Esophagus (tissue), 2 donors: ENCODE measurements at regions not wholly inside any gene's neighbourhood (a gene's known extent, or its start where the extent isn't known, plus 50 kb on each side); places are given as distances from the start of the nearest gene placed in this dataset.
A peak's percentile ranks its signal among the peaks of the same experiment; 100 is the strongest.

Source experiments
- H3K27ac ChIP-seq, 2 donors: one replicate each; pipeline ENCODE4 v1.5.1; 2013; ENCODE audit warnings: low read depth in 2 of 2, mild to moderate bottlenecking in 2 of 2, inconsistent platforms in 1 of 2, low read length in 1 of 2, moderate library complexity in 1 of 2
- H3K27me3 ChIP-seq, 2 donors: one replicate each; pipeline ENCODE4 v1.6.1; 2013; ENCODE audit warnings: low read length in 2 of 2, control low read depth in 1 of 2, mild to moderate bottlenecking in 1 of 2; ENCODE audit not compliant: insufficient read depth in 2 of 2, control insufficient read depth in 1 of 2
- H3K36me3 ChIP-seq, 2 donors: one replicate each; pipeline ENCODE4 v1.6.1; 2013; ENCODE audit warnings: low read length in 1 of 2; ENCODE audit not compliant: control insufficient read depth in 2 of 2, insufficient read depth in 2 of 2
- H3K4me1 ChIP-seq, 2 donors: one replicate each; pipeline ENCODE4 v1.6.1; 2013; ENCODE audit warnings: low read length in 1 of 2; ENCODE audit not compliant: control insufficient read depth in 2 of 2, insufficient read depth in 2 of 2
- H3K4me3 ChIP-seq, 2 donors: one replicate each; pipeline ENCODE4 v1.5.1; 2013; ENCODE audit warnings: low read length in 2 of 2, mild to moderate bottlenecking in 2 of 2, low read depth in 1 of 2, moderate library complexity in 1 of 2
- H3K9me3 ChIP-seq, 2 donors: one replicate each; pipeline ENCODE4 v1.6.1; 2013; ENCODE audit warnings: mild to moderate bottlenecking in 2 of 2, low read depth in 1 of 2, low read length in 1 of 2, moderate library complexity in 1 of 2; ENCODE audit not compliant: control insufficient read depth in 2 of 2, insufficient read depth in 1 of 2
- WGBS, 2 donors: extraction: QIAGEN DNeasy Blood & Tissue Kit; methylation state at CpG; one replicate each; pipeline ENCODE4 v1.1.7; 2013; 5-methylcytosine and 5-hydroxymethylcytosine counted together
- donor health status: healthy with polysubstance abuse.
- donor health status: Bipolar disorder and iron deficiency.

DNA sequence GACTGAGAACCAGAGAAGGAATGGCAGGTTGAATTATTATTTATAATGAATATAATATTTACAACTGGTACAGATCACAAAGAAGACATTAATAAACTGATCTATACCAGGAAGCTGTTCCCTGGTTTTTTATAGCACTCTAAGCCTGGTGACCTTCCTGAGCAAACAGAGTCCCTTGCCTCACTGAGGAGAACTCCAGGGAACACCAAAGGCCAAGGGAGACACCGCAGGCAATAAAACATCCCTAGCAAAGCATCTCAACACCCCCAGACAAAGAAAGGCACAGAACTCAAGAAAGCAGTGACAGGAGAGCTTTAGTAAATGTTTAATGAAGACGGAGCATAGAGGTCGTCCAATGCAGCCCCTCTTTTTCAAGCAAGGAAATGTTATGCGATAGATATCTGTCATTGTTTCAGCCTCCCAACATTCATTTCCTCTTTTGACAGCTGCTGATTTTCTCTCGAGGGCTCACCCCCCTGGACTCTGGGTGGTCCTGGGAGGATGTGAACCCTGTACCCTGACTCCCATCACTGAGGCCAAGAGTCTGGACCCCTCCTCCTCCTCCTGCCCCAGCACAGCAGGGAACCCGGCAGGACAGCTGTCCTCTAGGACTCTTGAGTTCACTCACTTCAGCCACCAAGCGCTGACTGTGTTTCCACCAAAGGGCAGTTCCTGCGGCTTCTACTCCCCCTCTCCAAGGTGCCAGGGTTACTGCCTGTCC lies 342.5 kb upstream of the GATB start:
- H3K4me3 ChIP-seq, result no peak overlapping the region
- 72 to 82% methylated on average over 8 of the region's 8 CpGs for WGBS, 2 donors
- no peaks in the 10 kb centered on the region for H3K9me3 ChIP-seq
- peaks cover 13 to 17% of the 10 kb centered on the region in 2 donors for H3K4me1 ChIP-seq
- no peak overlapping the region for H3K27ac ChIP-seq
- no peaks in the 10 kb centered on the region for H3K36me3 ChIP-seq
- H3K27me3 ChIP-seq, result no peaks in the 10 kb centered on the region

DNA sequence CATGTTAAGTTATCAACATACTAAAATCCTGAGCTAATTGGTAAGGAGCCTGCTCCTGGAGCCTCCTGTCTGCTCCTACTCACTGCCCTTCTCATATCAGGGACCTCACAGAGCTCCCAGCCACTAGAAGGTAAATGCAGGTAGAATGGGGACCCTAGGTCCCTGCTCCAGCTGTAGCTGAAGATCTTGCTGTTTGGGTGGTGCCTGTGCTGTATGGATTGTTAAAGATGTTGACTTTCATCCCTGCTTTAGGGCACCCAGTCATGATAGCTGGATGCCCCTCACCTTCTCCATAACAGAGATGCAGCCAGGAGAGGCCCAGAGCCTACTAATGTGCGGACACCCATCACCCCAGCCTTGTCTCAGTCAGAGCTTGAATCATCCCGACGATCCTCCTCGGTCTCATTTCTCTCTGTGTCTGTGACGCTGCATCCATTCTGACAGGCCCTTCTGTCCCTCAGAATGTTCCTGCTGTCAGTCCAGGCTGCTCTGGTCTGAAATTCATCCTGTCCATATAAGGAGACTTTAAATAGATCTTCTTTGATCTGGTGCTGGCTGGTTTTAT lies 341.7 kb upstream of the GATB start:
- Histone ChIP-seq H3K4me3 (no peak overlapping the region), H3K4me1 (peaks cover 13 to 17% of the 10 kb centered on the region in 2 donors), H3K36me3 (no peaks in the 10 kb centered on the region), H3K27me3 (no peaks in the 10 kb centered on the region), H3K9me3 (no peaks in the 10 kb centered on the region), H3K27ac (peak overlapping the region in 1 of 2 donors; percentile 27)
- WGBS, 2 donors, result 83 to 89% methylated on average over 5 of the region's 5 CpGs

DNA sequence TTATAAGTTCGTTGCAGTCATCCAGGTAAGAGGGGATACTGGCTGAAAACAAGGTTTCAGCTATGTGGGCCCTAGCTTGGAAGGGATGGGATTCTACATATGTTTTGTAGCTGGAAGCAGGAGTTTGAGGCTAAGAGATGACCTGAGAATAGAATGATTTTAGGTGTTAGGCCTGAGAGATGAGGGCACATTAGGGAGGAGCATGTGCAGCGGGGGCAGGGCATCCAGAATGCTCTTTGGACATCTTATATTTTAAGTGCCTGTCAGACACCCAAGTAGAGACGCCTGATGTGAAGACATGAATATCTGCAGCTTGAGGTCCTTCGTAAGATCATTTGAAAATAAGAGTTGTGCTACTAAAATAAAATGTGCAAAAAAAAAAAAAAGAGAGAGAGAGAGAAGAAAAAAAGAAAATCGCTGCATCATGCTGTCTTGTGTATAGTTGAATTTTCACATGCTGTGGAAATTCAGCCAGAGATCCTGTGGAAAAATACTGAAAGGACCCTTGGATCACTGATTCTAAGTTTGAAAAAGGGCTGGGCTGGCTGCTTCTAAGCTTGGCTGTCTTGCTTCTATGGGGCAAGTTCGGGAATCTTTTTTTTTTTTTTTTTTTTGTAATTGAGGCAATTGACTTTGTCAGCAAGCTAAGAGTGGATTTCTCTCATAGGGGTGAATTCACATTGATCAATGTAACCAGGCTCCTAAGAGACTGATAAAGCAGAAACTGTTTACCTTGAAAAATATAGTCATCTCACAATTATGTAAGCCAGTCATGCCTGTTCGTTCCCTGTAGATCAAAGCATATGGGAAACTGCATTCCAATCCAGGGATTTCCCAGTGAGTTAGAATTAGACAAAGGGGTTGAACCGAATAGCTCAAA lies 341.0 kb upstream of the GATB start:
- Histone ChIP-seq H3K9me3 (no peaks in the 10 kb centered on the region), H3K4me3 (no peak overlapping the region), H3K4me1 (peaks cover 8 to 15% of the 10 kb centered on the region in 2 donors), H3K27ac (no peak overlapping the region), H3K36me3 (no peaks in the 10 kb centered on the region), H3K27me3 (no peaks in the 10 kb centered on the region)
- 68 to 69% methylated on average over 8 of the region's 8 CpGs for WGBS, 2 donors

DNA sequence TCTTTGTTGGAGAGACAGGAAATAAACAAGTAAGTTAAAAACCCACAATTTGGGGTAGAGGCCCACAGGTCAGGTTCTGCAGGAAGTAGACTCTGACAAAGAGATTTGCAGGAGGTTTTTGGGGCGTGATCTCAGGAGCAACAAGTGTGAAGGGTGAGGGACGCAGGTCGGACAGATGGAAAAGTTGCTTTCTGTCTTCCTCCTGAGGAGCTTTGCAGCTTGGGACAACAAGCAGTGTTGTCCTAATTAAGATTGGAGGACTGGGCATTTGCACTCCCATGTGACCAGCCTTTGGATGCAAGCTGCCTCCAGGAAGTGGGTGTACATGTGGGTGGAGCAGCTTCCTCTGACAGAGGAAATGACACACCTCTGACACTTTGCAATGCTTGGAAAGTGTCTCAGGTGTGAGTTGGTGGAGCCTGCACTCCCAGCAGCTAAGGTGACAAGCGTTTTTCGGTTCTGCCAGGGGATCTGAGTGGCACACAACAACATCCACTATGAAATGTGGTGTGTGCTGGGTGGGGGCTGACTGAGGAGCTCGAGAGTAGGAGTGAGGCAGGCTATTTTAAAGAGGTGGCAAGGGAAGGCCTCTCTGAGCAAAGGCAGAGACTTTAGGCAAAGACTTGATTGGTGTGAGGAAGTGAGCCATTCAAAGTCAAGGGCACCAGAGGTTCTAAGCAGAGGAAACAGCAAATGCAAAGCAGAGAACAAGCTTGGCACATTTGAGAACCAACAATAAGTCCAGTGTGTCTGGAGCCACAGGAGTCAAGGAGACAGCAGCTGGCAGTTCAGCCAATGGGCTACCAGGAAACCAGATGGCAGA lies 339.8 kb upstream of the GATB start:
- Histone ChIP-seq H3K4me1 (peaks cover 4 to 12% of the 10 kb centered on the region in 2 donors), H3K4me3 (no peak overlapping the region), H3K9me3 (no peaks in the 10 kb centered on the region), H3K27ac (peak overlapping the region in 1 of 2 donors; percentile 67), H3K27me3 (no peaks in the 10 kb centered on the region), H3K36me3 (no peaks in the 10 kb centered on the region)
- 76 to 78% methylated on average over 6 of the region's 6 CpGs for WGBS, 2 donors

DNA sequence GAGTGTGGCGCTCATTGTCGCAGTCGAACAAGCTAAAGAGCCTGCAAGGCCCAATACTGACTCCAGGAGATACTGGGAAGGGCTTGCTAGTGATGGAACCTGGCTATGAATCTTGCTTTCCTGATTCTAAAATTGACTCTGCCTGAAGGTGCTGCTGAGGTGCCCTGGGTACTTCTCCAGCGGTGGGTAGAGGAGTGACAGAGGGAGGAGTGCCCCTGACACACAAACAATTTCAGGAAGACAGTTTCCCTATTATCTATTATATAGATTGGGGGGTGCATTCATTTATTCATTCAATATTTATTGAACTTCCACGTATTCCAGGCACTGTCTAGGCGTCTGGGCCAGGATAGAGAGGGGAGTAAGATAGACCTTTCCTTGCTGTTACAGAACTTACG lies 339.2 kb upstream of the GATB start:
- peak overlapping the region in 1 of 2 donors; percentile 33 for H3K27ac ChIP-seq
- 87 to 89% methylated on average over 7 of the region's 7 CpGs for WGBS, 2 donors
- H3K36me3 ChIP-seq, result no peaks in the 10 kb centered on the region
- H3K4me1 ChIP-seq, result peaks cover 3 to 12% of the 10 kb centered on the region in 2 donors
- H3K9me3 ChIP-seq, result no peaks in the 10 kb centered on the region
- no peaks in the 10 kb centered on the region for H3K27me3 ChIP-seq
- no peak overlapping the region for H3K4me3 ChIP-seq

DNA sequence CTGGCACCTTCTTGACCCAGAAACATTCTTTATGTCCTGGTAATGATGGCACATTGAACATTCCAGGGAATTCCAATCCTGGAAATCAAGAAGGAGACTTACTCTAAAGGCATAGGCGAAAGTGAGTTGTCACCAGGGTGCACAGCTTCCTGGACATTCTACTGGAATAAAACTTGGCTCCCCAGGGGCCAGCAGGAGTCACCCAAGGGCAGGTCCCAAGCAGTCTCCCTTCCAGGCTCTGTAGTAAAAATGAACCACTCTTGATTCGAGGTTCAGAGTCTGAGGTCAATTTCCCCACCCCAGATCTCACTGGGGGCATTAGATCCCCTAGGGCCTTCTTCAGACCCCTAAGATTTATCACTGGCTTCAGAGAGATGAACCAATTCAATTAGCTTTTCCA lies 338.7 kb upstream of the GATB start:
- no peak overlapping the region for H3K27ac ChIP-seq
- 88% methylated on average over 2 of the region's 2 CpGs for WGBS, 2 donors
- H3K4me3 ChIP-seq, result no peak overlapping the region
- H3K4me1 ChIP-seq, result peaks cover 0 to 12% of the 10 kb centered on the region in 2 donors
- H3K9me3 ChIP-seq, result no peaks in the 10 kb centered on the region
- H3K36me3 ChIP-seq, result no peaks in the 10 kb centered on the region
- no peaks in the 10 kb centered on the region for H3K27me3 ChIP-seq

DNA sequence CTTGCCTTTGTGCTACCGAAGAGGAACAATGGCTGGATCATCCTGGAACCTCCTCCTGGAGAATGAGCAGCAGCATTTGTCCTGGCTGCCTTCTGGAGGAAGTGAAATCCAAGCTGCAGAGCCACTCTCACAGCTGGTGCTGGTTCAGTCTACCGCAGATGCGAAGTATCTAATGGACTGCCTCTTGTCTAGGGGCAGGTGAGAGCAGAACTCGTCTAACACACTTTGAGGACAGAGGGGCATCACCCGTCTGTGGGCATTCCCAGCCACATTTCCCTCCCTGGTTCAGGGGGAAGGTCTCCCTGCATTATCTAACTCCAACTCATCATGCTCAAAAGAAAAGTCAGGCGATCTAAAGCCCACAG lies 338.2 kb upstream of the GATB start:
- Histone ChIP-seq H3K4me3 (no peak overlapping the region), H3K36me3 (no peaks in the 10 kb centered on the region), H3K4me1 (peaks cover 0 to 12% of the 10 kb centered on the region in 2 donors), H3K27me3 (no peaks in the 10 kb centered on the region), H3K9me3 (no peaks in the 10 kb centered on the region), H3K27ac (no peak overlapping the region)
- WGBS, 2 donors, result 77 to 78% methylated on average over 6 of the region's 6 CpGs

DNA sequence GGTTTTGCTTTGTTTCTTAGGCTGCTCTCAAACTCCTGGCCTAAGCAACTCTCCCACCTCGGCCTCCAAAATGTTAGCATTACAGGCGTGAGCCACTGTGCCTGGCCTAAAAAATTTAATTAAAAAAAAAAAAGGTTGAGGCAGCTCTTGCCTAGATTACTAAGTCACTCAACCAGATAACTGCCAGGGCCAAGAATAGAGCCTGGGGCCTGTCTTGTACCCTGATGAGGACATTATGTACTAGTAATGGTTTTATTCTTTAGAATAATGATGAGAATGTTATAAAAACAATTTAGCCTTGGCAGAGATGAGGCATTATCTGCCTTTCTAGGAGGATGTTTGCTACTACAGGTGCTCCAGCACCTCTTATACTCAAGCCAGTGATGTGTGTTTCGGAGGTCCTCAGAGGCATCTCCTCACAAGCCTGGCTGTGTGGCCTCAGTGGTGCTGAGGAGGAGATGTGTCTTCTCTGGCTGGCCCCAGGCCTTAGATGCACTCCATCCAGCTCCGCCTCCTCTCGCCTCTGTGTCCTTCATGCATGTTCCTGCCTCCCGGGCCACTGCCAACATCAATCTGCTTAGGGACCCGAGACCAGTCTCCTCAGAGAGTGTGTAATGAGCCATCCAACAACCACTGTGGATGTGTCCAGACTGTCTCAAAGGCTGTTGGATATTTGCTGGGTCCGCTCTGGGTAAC lies 337.7 kb upstream of the GATB start:
- H3K4me3 ChIP-seq, result no peak overlapping the region
- no peaks in the 10 kb centered on the region for H3K9me3 ChIP-seq
- H3K36me3 ChIP-seq, result no peaks in the 10 kb centered on the region
- no peaks in the 10 kb centered on the region for H3K27me3 ChIP-seq
- peaks cover 0 to 12% of the 10 kb centered on the region in 2 donors for H3K4me1 ChIP-seq
- H3K27ac ChIP-seq, result no peak overlapping the region
- 94 to 95% methylated on average over 8 of the region's 8 CpGs for WGBS, 2 donors

DNA sequence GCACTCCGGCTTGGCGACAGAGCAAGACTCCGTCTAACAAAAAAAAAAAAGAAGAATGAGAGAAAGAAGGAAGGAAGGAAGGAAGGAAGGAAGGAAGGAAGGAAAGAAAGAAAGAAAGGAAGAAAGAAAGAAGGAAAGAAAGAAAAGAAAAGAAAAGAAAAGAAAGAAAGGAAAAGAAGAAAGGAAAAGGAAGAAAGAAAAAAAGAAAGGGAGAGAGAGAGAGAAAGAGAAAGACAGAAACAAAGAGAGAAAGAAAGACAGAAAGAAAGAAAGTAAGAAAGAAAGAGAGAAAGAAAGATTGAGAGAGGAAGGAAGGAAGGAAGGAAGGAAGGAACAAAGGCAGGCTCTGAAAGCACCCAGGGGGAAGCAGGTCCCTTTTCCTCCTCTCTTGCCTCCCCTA lies 336.6 kb upstream of the GATB start:
- H3K27ac ChIP-seq, result no peak overlapping the region
- H3K4me1 ChIP-seq, result peaks cover 0 to 10% of the 10 kb centered on the region in 2 donors
- H3K27me3 ChIP-seq, result no peaks in the 10 kb centered on the region
- H3K9me3 ChIP-seq, result no peaks in the 10 kb centered on the region
- H3K36me3 ChIP-seq, result no peaks in the 10 kb centered on the region
- H3K4me3 ChIP-seq, result no peak overlapping the region
- 94 to 99% methylated on average over 3 of the region's 3 CpGs for WGBS, 2 donors
